Liver (tissue), 8 donors: ENCODE measurements at regions not wholly inside any gene's neighbourhood (a gene's known extent, or its start where the extent isn't known, plus 50 kb on each side); places are given as distances from the start of the nearest gene placed in this dataset.

Experiments
- DNase-seq: peaks from one replicate; pipeline ENCODE4 v3.0.0-alpha.2; 2017; ENCODE audit warnings: low spot score
- H3K27ac ChIP-seq, 2 donors: one replicate each; pipeline ENCODE4 v1.7.0; 2013; ENCODE audit warnings: inconsistent platforms in 2 of 2, low read length in 2 of 2, control low read depth in 1 of 2, low read depth in 1 of 2, mild to moderate bottlenecking in 1 of 2
- H3K27me3 ChIP-seq, 4 donors: one replicate each; pipeline versions ENCODE4 v1.6.1 to v1.7.0; 2013; ENCODE audit warnings: low read length in 3 of 4, inconsistent platforms in 1 of 4, mild to moderate bottlenecking in 1 of 4, moderate library complexity in 1 of 4; ENCODE audit not compliant: control insufficient read depth in 4 of 4, insufficient read depth in 4 of 4
- H3K36me3 ChIP-seq, 4 donors: one replicate each; pipeline versions ENCODE4 v1.6.1 to v1.7.0; 2013; ENCODE audit warnings: low read length in 3 of 4, mild to moderate bottlenecking in 3 of 4, low read depth in 1 of 4, moderate library complexity in 1 of 4; ENCODE audit not compliant: control insufficient read depth in 4 of 4, insufficient read depth in 3 of 4
- H3K4me1 ChIP-seq, 4 donors: one replicate each; pipeline versions ENCODE4 v1.6.1 to v1.7.0; 2013; ENCODE audit warnings: low read length in 3 of 4, mild to moderate bottlenecking in 3 of 4, moderate library complexity in 1 of 4; ENCODE audit not compliant: control insufficient read depth in 4 of 4, insufficient read depth in 4 of 4
- H3K4me3 ChIP-seq, 3 donors: one replicate each; pipeline versions ENCODE4 v1.6.1 to v1.7.0; 2013; ENCODE audit warnings: low read length in 3 of 3, control low read depth in 1 of 3, low read depth in 1 of 3, mild to moderate bottlenecking in 1 of 3
- H3K9ac ChIP-seq, 2 donors: one replicate each; pipeline ENCODE4 v1.7.0; 2013; ENCODE audit warnings: low read length in 2 of 2, mild to moderate bottlenecking in 2 of 2, moderate library complexity in 2 of 2, control low read depth in 1 of 2, low read depth in 1 of 2
- H3K9me3 ChIP-seq, 4 donors: one replicate each; pipeline versions ENCODE4 v1.6.1 to v1.7.0; 2013; ENCODE audit warnings: low read length in 3 of 4; ENCODE audit not compliant: control insufficient read depth in 4 of 4
- EGR1 ChIP-seq, 2 donors: IDR thresholded peaks; 2 replicates each; pipeline ENCODE4 v1.6.1; 2016 to 2018; ENCODE audit warnings: antibody characterized with exemption in 2 of 2, low read depth in 2 of 2
- FOXA1 ChIP-seq: IDR thresholded peaks from 2 replicates; pipeline ENCODE4 v1.6.1; 2016; ENCODE audit warnings: antibody characterized with exemption
- FOXA2 ChIP-seq: IDR thresholded peaks from 2 replicates; pipeline ENCODE4 v1.6.1; 2016; ENCODE audit warnings: antibody characterized with exemption
- GABPA ChIP-seq, 2 donors: IDR thresholded peaks in 1 of 2; conservative IDR thresholded peaks in 1 of 2; 2 replicates each; pipeline ENCODE4 v1.6.1; 2016; ENCODE audit warnings: antibody characterized with exemption in 2 of 2, mild to moderate bottlenecking in 1 of 2, moderate library complexity in 1 of 2
- HNF4A ChIP-seq, 2 donors: conservative IDR thresholded peaks; 2 replicates each; pipeline ENCODE4 v1.6.1; 2016; ENCODE audit warnings: antibody characterized with exemption in 2 of 2, mild to moderate bottlenecking in 2 of 2
- HNF4G ChIP-seq: IDR thresholded peaks from 2 replicates; pipeline ENCODE4 v1.6.1; 2016; ENCODE audit warnings: antibody characterized with exemption
- JUND ChIP-seq, 2 donors: IDR thresholded peaks; 2 replicates each; pipeline ENCODE4 v1.6.1; 2016; ENCODE audit warnings: antibody characterized with exemption in 2 of 2
- NR2F2 ChIP-seq: IDR thresholded peaks from 2 replicates; pipeline ENCODE4 v1.6.1; 2016; ENCODE audit warnings: antibody characterized with exemption
- RAD21 ChIP-seq, 2 donors: IDR thresholded peaks; 2 replicates each; pipeline ENCODE4 v1.6.1; 2016; ENCODE audit warnings: antibody characterized with exemption in 2 of 2, mild to moderate bottlenecking in 2 of 2
- RXRA ChIP-seq, 2 donors: IDR thresholded peaks; 2 replicates each; pipeline ENCODE4 v1.6.1; 2017 to 2018; ENCODE audit warnings: antibody characterized with exemption in 2 of 2, mild to moderate bottlenecking in 1 of 2
- SP1 ChIP-seq: IDR thresholded peaks from 2 replicates; pipeline ENCODE4 v1.6.1; 2018; ENCODE audit warnings: antibody characterized with exemption, mild to moderate bottlenecking
- TAF1 ChIP-seq: conservative IDR thresholded peaks from 2 replicates; pipeline ENCODE4 v1.6.1; 2016; ENCODE audit warnings: antibody characterized with exemption, mild to moderate bottlenecking
- YY1 ChIP-seq: IDR thresholded peaks from 2 replicates; pipeline ENCODE4 v1.6.1; 2016; ENCODE audit warnings: antibody characterized with exemption, mild to moderate bottlenecking
- WGBS: extraction: QIAGEN DNeasy Blood & Tissue Kit; methylation state at CpG from one replicate; pipeline ENCODE4 v1.1.7; 2013; 5-methylcytosine and 5-hydroxymethylcytosine counted together
- TF ChIP-seq, protein P1 (sequence below): IDR thresholded peaks from 2 replicates; pipeline ENCODE4 v1.6.1; 2016; ENCODE audit warnings: antibody characterized with exemption
- TF ChIP-seq, protein P2 (sequence below): IDR thresholded peaks from 2 replicates; pipeline ENCODE4 v1.6.1; 2016; ENCODE audit warnings: antibody characterized with exemption
- TF ChIP-seq, protein P3 (sequence below): IDR thresholded peaks from 2 replicates; pipeline ENCODE4 v1.6.1; 2016; ENCODE audit warnings: antibody characterized with exemption
- TF ChIP-seq, protein P4 (sequence below): fragments of 150-350 bp; IDR thresholded peaks from 2 replicates; pipeline ENCODE4 v1.5.1; 2017; ENCODE audit warnings: improper control_type of control experiment, low read depth, low read length; ENCODE audit not compliant: missing input control
- TF ChIP-seq, protein P5 (sequence below): IDR thresholded peaks from 2 replicates; pipeline ENCODE4 v1.6.1; 2016; ENCODE audit warnings: antibody characterized with exemption, mild to moderate bottlenecking
- donor health status: healthy.
- donor health status: healthy.
- donor health status: healthy.
- donor health status: healthy.
- donor health status: healthy.

DNA sequence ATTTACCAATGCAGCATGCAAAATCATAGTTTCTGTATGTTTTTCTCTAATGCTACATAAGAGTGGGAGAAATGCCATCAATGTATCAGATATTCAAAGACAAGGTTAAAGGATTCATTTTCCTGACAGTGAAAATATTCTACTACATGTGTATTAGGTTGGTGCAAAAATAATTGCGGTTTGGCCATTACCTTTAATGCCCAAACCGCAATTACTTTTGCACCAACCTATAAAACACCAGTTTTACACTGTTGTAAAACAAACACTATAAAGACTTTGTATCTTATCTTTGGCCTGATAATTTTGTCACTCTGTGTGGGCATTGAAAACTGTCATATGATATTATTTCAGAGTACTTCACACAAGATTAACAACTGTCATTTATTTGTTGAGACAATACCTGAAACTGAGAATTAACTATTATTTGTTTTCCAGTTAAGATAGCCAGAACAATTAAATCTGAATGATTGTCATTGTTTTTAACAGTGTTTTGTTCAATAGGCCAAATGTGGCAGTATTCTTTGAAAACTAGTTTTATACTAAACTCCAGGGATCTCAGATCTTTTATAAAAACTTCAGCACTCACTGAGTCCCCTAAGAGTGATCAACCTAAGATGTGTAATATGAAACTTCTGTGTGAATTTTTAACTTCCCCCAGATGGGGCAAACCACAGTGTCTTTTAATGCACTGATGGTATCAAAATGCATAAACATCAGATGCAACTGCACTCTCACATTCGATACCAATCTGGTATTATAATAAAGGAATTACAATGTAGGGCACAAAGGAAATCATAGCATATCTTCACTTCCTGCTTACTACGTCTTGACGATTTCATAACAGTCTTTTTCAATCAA, 53.8 kb upstream of the FBN2 start:
- no peaks in the 10 kb centered on the region for H3K9me3 ChIP-seq
- no peak overlapping the region for H3K9ac ChIP-seq
- H3K27me3 ChIP-seq, result no peaks in the 10 kb centered on the region
- H3K4me3 ChIP-seq, result no peak overlapping the region
- DNase-seq, result no peak
- TF ChIP-seq EGR1 (IDR thresholded peaks at IDR 0.05; ENCODE audit: low read depth in 2 of 2), result no peak
- TF ChIP-seq, protein P1, sequence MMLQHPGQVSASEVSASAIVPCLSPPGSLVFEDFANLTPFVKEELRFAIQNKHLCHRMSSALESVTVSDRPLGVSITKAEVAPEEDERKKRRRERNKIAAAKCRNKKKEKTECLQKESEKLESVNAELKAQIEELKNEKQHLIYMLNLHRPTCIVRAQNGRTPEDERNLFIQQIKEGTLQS, result no peak
- no peak for TF ChIP-seq RAD21 (IDR thresholded peaks at IDR 0.05)
- TF ChIP-seq FOXA1, result no peak
- no peak for TF ChIP-seq HNF4A (conservative IDR thresholded peaks at IDR 0.05)
- no peak for TF ChIP-seq FOXA2
- no peak for TF ChIP-seq GABPA (IDR thresholded peaks at IDR 0.05 in 1 of 2, conservative IDR thresholded peaks at IDR 0.05 in 1 of 2)
- no peak for TF ChIP-seq HNF4G
- TF ChIP-seq, protein P2, sequence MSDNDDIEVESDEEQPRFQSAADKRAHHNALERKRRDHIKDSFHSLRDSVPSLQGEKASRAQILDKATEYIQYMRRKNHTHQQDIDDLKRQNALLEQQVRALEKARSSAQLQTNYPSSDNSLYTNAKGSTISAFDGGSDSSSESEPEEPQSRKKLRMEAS, result no peak
- H3K36me3 ChIP-seq, result no peaks in the 10 kb centered on the region
- no peak overlapping the region for H3K27ac ChIP-seq
- H3K4me1 ChIP-seq, result no peaks in the 10 kb centered on the region
- 71% methylated on average over 5 of the region's 5 CpGs for WGBS

DNA sequence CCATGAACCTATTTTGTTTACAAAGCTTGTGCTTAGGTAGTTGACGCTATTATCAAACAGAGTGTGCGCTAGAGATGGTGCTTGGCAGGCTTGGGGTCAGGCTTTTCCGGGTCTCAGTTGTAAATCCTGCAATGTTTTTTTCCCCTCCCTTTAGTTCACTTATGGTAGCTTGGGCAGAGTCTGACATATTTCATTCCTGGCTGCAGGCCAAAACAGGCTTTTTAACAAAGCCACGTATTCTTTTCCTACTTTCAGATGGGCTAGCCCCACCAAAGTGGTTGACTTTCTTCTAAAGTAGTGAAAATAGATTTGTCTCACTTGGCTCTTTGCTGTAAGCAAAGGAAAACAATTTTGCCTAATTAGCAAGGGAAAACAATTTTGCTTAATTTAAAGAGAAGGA, 58.0 kb upstream of the FBN2 start:
- Histone ChIP-seq H3K27ac (no peak overlapping the region), H3K36me3 (no peaks in the 10 kb centered on the region), H3K4me3 (no peak overlapping the region), H3K27me3 (no peaks in the 10 kb centered on the region), H3K4me1 (no peaks in the 10 kb centered on the region), H3K9me3 (no peaks in the 10 kb centered on the region), H3K9ac (no peak overlapping the region)
- no peak for DNase-seq
- 64% methylated on average over 4 of the region's 4 CpGs for WGBS
- TF ChIP-seq, protein P3, sequence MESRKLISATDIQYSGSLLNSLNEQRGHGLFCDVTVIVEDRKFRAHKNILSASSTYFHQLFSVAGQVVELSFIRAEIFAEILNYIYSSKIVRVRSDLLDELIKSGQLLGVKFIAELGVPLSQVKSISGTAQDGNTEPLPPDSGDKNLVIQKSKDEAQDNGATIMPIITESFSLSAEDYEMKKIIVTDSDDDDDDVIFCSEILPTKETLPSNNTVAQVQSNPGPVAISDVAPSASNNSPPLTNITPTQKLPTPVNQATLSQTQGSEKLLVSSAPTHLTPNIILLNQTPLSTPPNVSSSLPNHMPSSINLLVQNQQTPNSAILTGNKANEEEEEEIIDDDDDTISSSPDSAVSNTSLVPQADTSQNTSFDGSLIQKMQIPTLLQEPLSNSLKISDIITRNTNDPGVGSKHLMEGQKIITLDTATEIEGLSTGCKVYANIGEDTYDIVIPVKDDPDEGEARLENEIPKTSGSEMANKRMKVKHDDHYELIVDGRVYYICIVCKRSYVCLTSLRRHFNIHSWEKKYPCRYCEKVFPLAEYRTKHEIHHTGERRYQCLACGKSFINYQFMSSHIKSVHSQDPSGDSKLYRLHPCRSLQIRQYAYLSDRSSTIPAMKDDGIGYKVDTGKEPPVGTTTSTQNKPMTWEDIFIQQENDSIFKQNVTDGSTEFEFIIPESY, result no peak
- no peak for TF ChIP-seq SP1
- TF ChIP-seq FOXA2, result no peak
- no peak for TF ChIP-seq RAD21 (IDR thresholded peaks at IDR 0.05)
- no peak for TF ChIP-seq YY1
- TF ChIP-seq HNF4A (conservative IDR thresholded peaks at IDR 0.05), result no peak
- no peak for TF ChIP-seq FOXA1
- no peak for TF ChIP-seq JUND (IDR thresholded peaks at IDR 0.05)
- no peak for TF ChIP-seq TAF1
- TF ChIP-seq, protein P4, sequence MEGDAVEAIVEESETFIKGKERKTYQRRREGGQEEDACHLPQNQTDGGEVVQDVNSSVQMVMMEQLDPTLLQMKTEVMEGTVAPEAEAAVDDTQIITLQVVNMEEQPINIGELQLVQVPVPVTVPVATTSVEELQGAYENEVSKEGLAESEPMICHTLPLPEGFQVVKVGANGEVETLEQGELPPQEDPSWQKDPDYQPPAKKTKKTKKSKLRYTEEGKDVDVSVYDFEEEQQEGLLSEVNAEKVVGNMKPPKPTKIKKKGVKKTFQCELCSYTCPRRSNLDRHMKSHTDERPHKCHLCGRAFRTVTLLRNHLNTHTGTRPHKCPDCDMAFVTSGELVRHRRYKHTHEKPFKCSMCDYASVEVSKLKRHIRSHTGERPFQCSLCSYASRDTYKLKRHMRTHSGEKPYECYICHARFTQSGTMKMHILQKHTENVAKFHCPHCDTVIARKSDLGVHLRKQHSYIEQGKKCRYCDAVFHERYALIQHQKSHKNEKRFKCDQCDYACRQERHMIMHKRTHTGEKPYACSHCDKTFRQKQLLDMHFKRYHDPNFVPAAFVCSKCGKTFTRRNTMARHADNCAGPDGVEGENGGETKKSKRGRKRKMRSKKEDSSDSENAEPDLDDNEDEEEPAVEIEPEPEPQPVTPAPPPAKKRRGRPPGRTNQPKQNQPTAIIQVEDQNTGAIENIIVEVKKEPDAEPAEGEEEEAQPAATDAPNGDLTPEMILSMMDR, result no peak
- TF ChIP-seq NR2F2, result no peak
- TF ChIP-seq EGR1 (IDR thresholded peaks at IDR 0.05; ENCODE audit: low read depth in 2 of 2), result no peak
- TF ChIP-seq, protein P2, result no peak
- TF ChIP-seq GABPA (IDR thresholded peaks at IDR 0.05 in 1 of 2, conservative IDR thresholded peaks at IDR 0.05 in 1 of 2), result no peak
- TF ChIP-seq RXRA (IDR thresholded peaks at IDR 0.05), result no peak
- TF ChIP-seq, protein P5, sequence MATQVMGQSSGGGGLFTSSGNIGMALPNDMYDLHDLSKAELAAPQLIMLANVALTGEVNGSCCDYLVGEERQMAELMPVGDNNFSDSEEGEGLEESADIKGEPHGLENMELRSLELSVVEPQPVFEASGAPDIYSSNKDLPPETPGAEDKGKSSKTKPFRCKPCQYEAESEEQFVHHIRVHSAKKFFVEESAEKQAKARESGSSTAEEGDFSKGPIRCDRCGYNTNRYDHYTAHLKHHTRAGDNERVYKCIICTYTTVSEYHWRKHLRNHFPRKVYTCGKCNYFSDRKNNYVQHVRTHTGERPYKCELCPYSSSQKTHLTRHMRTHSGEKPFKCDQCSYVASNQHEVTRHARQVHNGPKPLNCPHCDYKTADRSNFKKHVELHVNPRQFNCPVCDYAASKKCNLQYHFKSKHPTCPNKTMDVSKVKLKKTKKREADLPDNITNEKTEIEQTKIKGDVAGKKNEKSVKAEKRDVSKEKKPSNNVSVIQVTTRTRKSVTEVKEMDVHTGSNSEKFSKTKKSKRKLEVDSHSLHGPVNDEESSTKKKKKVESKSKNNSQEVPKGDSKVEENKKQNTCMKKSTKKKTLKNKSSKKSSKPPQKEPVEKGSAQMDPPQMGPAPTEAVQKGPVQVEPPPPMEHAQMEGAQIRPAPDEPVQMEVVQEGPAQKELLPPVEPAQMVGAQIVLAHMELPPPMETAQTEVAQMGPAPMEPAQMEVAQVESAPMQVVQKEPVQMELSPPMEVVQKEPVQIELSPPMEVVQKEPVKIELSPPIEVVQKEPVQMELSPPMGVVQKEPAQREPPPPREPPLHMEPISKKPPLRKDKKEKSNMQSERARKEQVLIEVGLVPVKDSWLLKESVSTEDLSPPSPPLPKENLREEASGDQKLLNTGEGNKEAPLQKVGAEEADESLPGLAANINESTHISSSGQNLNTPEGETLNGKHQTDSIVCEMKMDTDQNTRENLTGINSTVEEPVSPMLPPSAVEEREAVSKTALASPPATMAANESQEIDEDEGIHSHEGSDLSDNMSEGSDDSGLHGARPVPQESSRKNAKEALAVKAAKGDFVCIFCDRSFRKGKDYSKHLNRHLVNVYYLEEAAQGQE, result no peak
